MCF 10A (cell line): ENCODE measurements at regions not wholly inside any gene's neighbourhood (a gene's known extent, or its start where the extent isn't known, plus 50 kb on each side); places are given as distances from the start of the nearest gene placed in this dataset.

Source experiments
- BruUV-seq: library from RNA; stranded (reverse); fragments of 400-500 nt; replicated peaks from 2 replicates; lab custom pipeline; 2021; lab: Mats Ljungman, UMichigan
- CTCF ChIA-PET: fragments of 300-600 bp; sonication (Branson Sonifier 250); formaldehyde crosslinking; extraction: SDS; loops from one replicate; lab custom pipeline; 2021; ENCODE audit warnings: antibody characterized with exemption, inconsistent platforms; lab: Yijun Ruan, JAX
- POLR2A ChIA-PET: fragments of 300-600, 350-650 bp; sonication (Branson Sonifier 250); formaldehyde crosslinking; extraction: SDS; loops from one replicate; lab custom pipeline; 2020; ENCODE audit warnings: antibody characterized with exemption, inconsistent platforms; lab: Yijun Ruan, JAX
- DNase-seq: peaks from one replicate; pipeline ENCODE4 v3.0.0-alpha.2; 2018; ENCODE audit not compliant: unreplicated experiment
- H3K27ac Mint-ChIP-seq: one replicate; pipeline ENCODE4 v1.8.0; 2022; ENCODE audit warnings: mild to moderate bottlenecking, low read depth, mixed read lengths; ENCODE audit not compliant: unreplicated experiment
- H3K27me3 Mint-ChIP-seq: one replicate; pipeline ENCODE4 v1.8.0; 2022; ENCODE audit warnings: mixed read lengths; ENCODE audit not compliant: insufficient read depth, unreplicated experiment
- H3K36me3 Mint-ChIP-seq: one replicate; pipeline ENCODE4 v1.8.0; 2022; ENCODE audit warnings: mild to moderate bottlenecking, moderate library complexity, mixed read lengths; ENCODE audit not compliant: insufficient read depth, unreplicated experiment
- H3K4me1 Mint-ChIP-seq: one replicate; pipeline ENCODE4 v1.8.0; 2022; ENCODE audit warnings: mixed read lengths; ENCODE audit not compliant: insufficient read depth, unreplicated experiment
- H3K4me3 Mint-ChIP-seq: one replicate; pipeline ENCODE4 v1.8.0; 2022; ENCODE audit warnings: mild to moderate bottlenecking, moderate library complexity, mixed read lengths; ENCODE audit not compliant: unreplicated experiment
- H3K9me3 Mint-ChIP-seq: one replicate; pipeline ENCODE4 v1.8.0; 2022; ENCODE audit warnings: mixed read lengths; ENCODE audit not compliant: unreplicated experiment
- CTCF ChIP-seq: fragments of 200-600 bp; IDR thresholded peaks from one replicate; pipeline ENCODE4 v1.8.0; 2022; ENCODE audit warnings: antibody characterized with exemption, mild to moderate bottlenecking; ENCODE audit not compliant: unreplicated experiment
- intact Hi-C: fragments of 100-400 bp; cut with micrococcal nuclease; formaldehyde crosslinking; loops from 2 replicates; pipeline ENCODE4 v1.14.1; 2022

GRCh38 chr18:1954583-1955312, 616.6 kb downstream of the METTL4 start:
- BruUV-seq, result no TSS peak
- Mint-ChIP-seq H3K4me1 (no peaks in the 10 kb centered on the region), H3K4me3 (no peak overlapping the region), H3K9me3 (no peaks in the 10 kb centered on the region), H3K36me3 (no peaks in the 10 kb centered on the region), H3K27me3 (no peaks in the 10 kb centered on the region), H3K27ac (no peak overlapping the region)
- ChIA-PET CTCF (no interaction called here), POLR2A (no interaction called here)
- DNase-seq, result no peak
- intact Hi-C loops, result no loop called here
- TF ChIP-seq CTCF, result no peak

- CTCF ChIA-PET, result no interaction called here
- Mint-ChIP-seq H3K4me1 (no peaks in the 10 kb centered on the region), H3K4me3 (no peak overlapping the region), H3K36me3 (no peaks in the 10 kb centered on the region), H3K9me3 (no peaks in the 10 kb centered on the region), H3K27me3 (no peaks in the 10 kb centered on the region), H3K27ac (no peak overlapping the region)
- intact Hi-C loops, result no loop called here
- no peak for TF ChIP-seq CTCF
- POLR2A ChIA-PET, result no interaction called here
- BruUV-seq, result no TSS peak
- no peak for DNase-seq
Observed at GRCh38 chr18:1958798-1959197, 612.5 kb downstream of the METTL4 start.

- CTCF ChIA-PET, result interaction anchor here (0.7 to 1.4 kb wide), 2 partner anchors 121 to 130 kb away, joined by 3 to 4 read pairs; no protein-coding TSS in a partner anchor
Observed at GRCh38 chr18:1965016-1965415, 606.3 kb downstream of the METTL4 start.

GRCh38 chr18:1965541-1965940, 605.8 kb downstream of the METTL4 start:
- TF ChIP-seq CTCF, result no peak
- ChIA-PET CTCF (no interaction called here), POLR2A (no interaction called here)
- H3K27me3 Mint-ChIP-seq, result no peaks in the 10 kb centered on the region
- no TSS peak for BruUV-seq
- no peaks in the 10 kb centered on the region for H3K36me3 Mint-ChIP-seq
- intact Hi-C loops, result no loop called here
- H3K4me3 Mint-ChIP-seq, result no peak overlapping the region
- DNase-seq, result no peak
- H3K9me3 Mint-ChIP-seq, result no peaks in the 10 kb centered on the region
- no peaks in the 10 kb centered on the region for H3K4me1 Mint-ChIP-seq
- H3K27ac Mint-ChIP-seq, result no peak overlapping the region

More at GRCh38 chr18:1965016-1965415, 606.3 kb downstream of the METTL4 start:
- no peaks in the 10 kb centered on the region for H3K4me1 Mint-ChIP-seq
- peak; percentile 1 for DNase-seq
- no peak overlapping the region for H3K27ac Mint-ChIP-seq
- intact Hi-C loops, result no loop called here
- H3K4me3 Mint-ChIP-seq, result no peak overlapping the region
- no TSS peak for BruUV-seq
- H3K36me3 Mint-ChIP-seq, result no peaks in the 10 kb centered on the region
- no peaks in the 10 kb centered on the region for H3K9me3 Mint-ChIP-seq
- no peak for TF ChIP-seq CTCF
- H3K27me3 Mint-ChIP-seq, result no peaks in the 10 kb centered on the region
- POLR2A ChIA-PET, result no interaction called here
